Progenitor cell of endocrine pancreas (in vitro differentiated cells): ENCODE measurements at regions not wholly inside any gene's neighbourhood (a gene's known extent, or its start where the extent isn't known, plus 50 kb on each side); places are given as distances from the start of the nearest gene placed in this dataset.

ENCODE experiments used
- DNase-seq: peaks from one replicate; pipeline ENCODE4 v3.0.0; 2021; ENCODE audit warnings: low spot score; ENCODE audit not compliant: unreplicated experiment
- H3K27ac Mint-ChIP-seq: 2 replicates; pipeline ENCODE4 v1.8.0; 2021; ENCODE audit warnings: mild to moderate bottlenecking, moderate library complexity, mixed read lengths
- H3K27me3 Mint-ChIP-seq: 2 replicates; pipeline ENCODE4 v1.8.0; 2021; ENCODE audit warnings: mixed read lengths
- H3K36me3 Mint-ChIP-seq: 2 replicates; pipeline ENCODE4 v1.8.0; 2022; ENCODE audit warnings: mixed read lengths; ENCODE audit not compliant: insufficient read depth
- H3K4me1 Mint-ChIP-seq: 2 replicates; pipeline ENCODE4 v1.8.0; 2021; ENCODE audit warnings: low read depth, mixed read lengths
- H3K4me3 Mint-ChIP-seq: 2 replicates; pipeline ENCODE4 v1.8.0; 2021; ENCODE audit warnings: low read depth, mild to moderate bottlenecking, moderate library complexity, mixed read lengths
- H3K9me3 Mint-ChIP-seq: 2 replicates; pipeline ENCODE4 v1.8.0; 2021; ENCODE audit warnings: low read depth, mixed read lengths
- CTCF ChIP-seq: fragments of 200-600 bp; sonication (generic); IDR thresholded peaks from one replicate; pipeline ENCODE4 v1.5.0; 2021; ENCODE audit warnings: antibody characterized with exemption, mild to moderate bottlenecking; ENCODE audit not compliant: unreplicated experiment

GRCh38 chrX:120739300-120739699 is 109.4 kb upstream of the C1GALT1C1 start:
- no peak for TF ChIP-seq CTCF
- H3K27me3 Mint-ChIP-seq, result no peaks in the 10 kb centered on the region
- H3K4me1 Mint-ChIP-seq, result no peaks in the 10 kb centered on the region
- no peaks in the 10 kb centered on the region for H3K36me3 Mint-ChIP-seq
- no peak overlapping the region for H3K27ac Mint-ChIP-seq
- H3K4me3 Mint-ChIP-seq, result no peak overlapping the region
- DNase-seq, result no peak
- H3K9me3 Mint-ChIP-seq, result peaks cover 23% of the 10 kb centered on the region

GRCh38 chrX:120736989-120737388 is 107.1 kb upstream of the C1GALT1C1 start:
- H3K27me3 Mint-ChIP-seq, result no peaks in the 10 kb centered on the region
- H3K9me3 Mint-ChIP-seq, result peaks cover 26% of the 10 kb centered on the region
- no peaks in the 10 kb centered on the region for H3K4me1 Mint-ChIP-seq
- no peak for DNase-seq
- H3K27ac Mint-ChIP-seq, result no peak overlapping the region
- no peak for TF ChIP-seq CTCF
- no peak overlapping the region for H3K4me3 Mint-ChIP-seq
- H3K36me3 Mint-ChIP-seq, result no peaks in the 10 kb centered on the region

GRCh38 chrX:120735966-120736365 is 106.1 kb upstream of the C1GALT1C1 start:
- no peak for DNase-seq
- TF ChIP-seq CTCF, result no peak
- H3K4me3 Mint-ChIP-seq, result no peak overlapping the region
- no peak overlapping the region for H3K27ac Mint-ChIP-seq
- peaks cover 30% of the 10 kb centered on the region for H3K9me3 Mint-ChIP-seq
- no peaks in the 10 kb centered on the region for H3K4me1 Mint-ChIP-seq
- no peaks in the 10 kb centered on the region for H3K36me3 Mint-ChIP-seq
- no peaks in the 10 kb centered on the region for H3K27me3 Mint-ChIP-seq

GRCh38 chrX:120732879-120733278 is 103.0 kb upstream of the C1GALT1C1 start:
- Mint-ChIP-seq H3K36me3 (no peaks in the 10 kb centered on the region), H3K9me3 (peaks cover 23% of the 10 kb centered on the region), H3K27me3 (no peaks in the 10 kb centered on the region), H3K4me3 (no peak overlapping the region), H3K4me1 (no peaks in the 10 kb centered on the region), H3K27ac (no peak overlapping the region)
- DNase-seq, result no peak
- TF ChIP-seq CTCF, result no peak

GRCh38 chrX:120732461-120732860 is 102.6 kb upstream of the C1GALT1C1 start:
- no peaks in the 10 kb centered on the region for H3K27me3 Mint-ChIP-seq
- no peak overlapping the region for H3K4me3 Mint-ChIP-seq
- peaks cover 22% of the 10 kb centered on the region for H3K9me3 Mint-ChIP-seq
- no peak overlapping the region for H3K27ac Mint-ChIP-seq
- no peaks in the 10 kb centered on the region for H3K36me3 Mint-ChIP-seq
- no peak for TF ChIP-seq CTCF
- no peak for DNase-seq
- H3K4me1 Mint-ChIP-seq, result no peaks in the 10 kb centered on the region
